IMR-90 (cell line): ENCODE measurements at regions not wholly inside any gene's neighbourhood (a gene's known extent, or its start where the extent isn't known, plus 50 kb on each side); places are given as distances from the start of the nearest gene placed in this dataset.

Experiments used
- ATAC-seq: fragments of 200-7000 bp; cut with Tn5 transposase; 2 replicates; pipeline ENCODE4 v1.9.1; 2020; ENCODE audit warnings: low read depth, mild to moderate bottlenecking, moderate library complexity
- BruUV-seq: library from RNA; stranded (reverse); fragments of 400-500 nt; replicated peaks from 2 replicates; lab custom pipeline; 2021; lab: Mats Ljungman, UMichigan
- CTCF ChIA-PET: fragments of 300-600 bp; formaldehyde crosslinking; extraction: SDS; loops from one replicate; lab custom pipeline; 2021; ENCODE audit warnings: antibody characterized with exemption; lab: Yijun Ruan, JAX
- POLR2A ChIA-PET: fragments of 300-600 bp; sonication (Branson Sonifier 250); formaldehyde crosslinking; loops from one replicate; lab custom pipeline; 2022; ENCODE audit warnings: antibody characterized with exemption; ENCODE audit not compliant: unreplicated experiment; lab: Charles Lee
- DNase-seq: peaks from one replicate; pipeline ENCODE4 v3.0.0; 2013
- H2AFZ ChIP-seq: replicated peaks from 2 replicates; pipeline ENCODE3; 2013; ENCODE audit warnings: low read length, mild to moderate bottlenecking; ENCODE audit not compliant: poor library complexity
- H2AK5ac ChIP-seq: 2 replicates; pipeline ENCODE4 v1.6.1; 2013; ENCODE audit warnings: low read depth, low read length, inconsistent platforms
- H2AK9ac ChIP-seq: replicated peaks from 2 replicates; pipeline ENCODE3; 2013; ENCODE audit warnings: mild to moderate bottlenecking, low read depth, low read length, moderate library complexity; ENCODE audit not compliant: poor library complexity
- H2BK120ac ChIP-seq: 2 replicates; pipeline ENCODE4 v1.6.1; 2013; ENCODE audit warnings: low read depth, low read length, inconsistent platforms
- H2BK15ac ChIP-seq: 3 replicates; pipeline ENCODE4 v1.6.1; 2013; ENCODE audit warnings: low read depth, low read length, inconsistent platforms
- H2BK20ac ChIP-seq: 2 replicates; pipeline ENCODE4 v1.6.1; 2013; ENCODE audit warnings: low read depth, mild to moderate bottlenecking, inconsistent platforms, low read length, moderate library complexity
- H2BK5ac ChIP-seq: 2 replicates; pipeline ENCODE4 v1.6.1; 2013; ENCODE audit warnings: mild to moderate bottlenecking, low read depth, low read length, inconsistent platforms; ENCODE audit not compliant: poor library complexity, severe bottlenecking
- H3K14ac ChIP-seq: replicated peaks from 2 replicates; pipeline ENCODE4 v1.6.1; 2013; ENCODE audit warnings: low read depth, low read length, inconsistent platforms
- H3K18ac ChIP-seq: 2 replicates; pipeline ENCODE4 v1.6.1; 2013; ENCODE audit warnings: low read depth, low read length, control low read depth
- H3K23ac ChIP-seq: 2 replicates; pipeline ENCODE4 v1.6.1; 2013; ENCODE audit warnings: low read depth, low read length, inconsistent platforms
- H3K27ac ChIP-seq: 2 replicates; pipeline ENCODE4 v1.5.1; 2013; ENCODE audit warnings: mild to moderate bottlenecking, control low read depth, low read length; ENCODE audit not compliant: insufficient read depth
- H3K27me3 ChIP-seq: 2 replicates; pipeline ENCODE4 v1.6.1; 2013; ENCODE audit warnings: low read length; ENCODE audit not compliant: control insufficient read depth, insufficient read depth
- H3K36me3 ChIP-seq: 2 replicates; pipeline ENCODE4 v1.6.1; 2013; ENCODE audit warnings: low read length, mixed read lengths; ENCODE audit not compliant: control insufficient read depth, insufficient read depth
- H3K4ac ChIP-seq: 2 replicates; pipeline ENCODE4 v1.6.1; 2013; ENCODE audit warnings: low read depth, low read length, inconsistent platforms
- H3K4me1 ChIP-seq: 2 replicates; pipeline ENCODE4 v1.6.1; 2013; ENCODE audit warnings: low read length, mixed read lengths; ENCODE audit not compliant: control insufficient read depth, insufficient read depth
- H3K4me2 ChIP-seq: 2 replicates; pipeline ENCODE4 v1.6.1; 2013; ENCODE audit warnings: low read depth, mild to moderate bottlenecking, control low read depth, low read length, moderate library complexity
- H3K4me3 ChIP-seq: 2 replicates; pipeline ENCODE4 v1.5.1; 2013; ENCODE audit warnings: low read depth, mild to moderate bottlenecking, control low read depth, low read length, moderate library complexity; ENCODE audit not compliant: insufficient read depth
- H3K56ac ChIP-seq: 2 replicates; pipeline ENCODE4 v1.6.1; 2013; ENCODE audit warnings: low read length, inconsistent platforms; ENCODE audit not compliant: insufficient read depth; ENCODE audit errors: extremely low read depth
- H3K79me1 ChIP-seq, 2 experiments: 2 replicates each; pipeline ENCODE4 v1.6.1; 2013; ENCODE audit warnings: low read length in 2 of 2, inconsistent platforms in 1 of 2, low read depth in 1 of 2
- H3K9ac ChIP-seq: 2 replicates; pipeline ENCODE4 v1.6.1; 2013; ENCODE audit warnings: low read depth, low read length, control low read depth
- H3K9me1 ChIP-seq: 2 replicates; pipeline ENCODE4 v1.6.1; 2013; ENCODE audit warnings: low read length, inconsistent platforms; ENCODE audit not compliant: insufficient read depth
- H3K9me3 ChIP-seq: 2 replicates; pipeline ENCODE4 v1.6.1; 2013; ENCODE audit warnings: low read length; ENCODE audit not compliant: control insufficient read depth, insufficient read depth
- H4K20me1 ChIP-seq: 2 replicates; pipeline ENCODE4 v1.6.1; 2013; ENCODE audit warnings: low read length, inconsistent platforms; ENCODE audit not compliant: insufficient read depth
- H4K5ac ChIP-seq: 2 replicates; pipeline ENCODE4 v1.6.1; 2013; ENCODE audit warnings: mild to moderate bottlenecking, low read depth, low read length, control low read depth
- H4K8ac ChIP-seq, 2 experiments: 2 replicates each; pipeline ENCODE4 v1.6.1; 2013; ENCODE audit warnings: low read depth in 2 of 2, low read length in 2 of 2, control low read depth in 1 of 2, inconsistent platforms in 1 of 2
- H4K91ac ChIP-seq: 2 replicates; pipeline ENCODE4 v1.6.1; 2013; ENCODE audit warnings: low read depth, low read length, inconsistent platforms; ENCODE audit not compliant: insufficient read depth
- BHLHE40 ChIP-seq: fragments of 150-350 bp; IDR thresholded peaks from 2 replicates; pipeline ENCODE4 v1.6.1; 2016; ENCODE audit warnings: mild to moderate bottlenecking, low read depth, low read length
- CEBPB ChIP-seq: IDR thresholded peaks from 2 replicates; pipeline ENCODE4 v1.6.1; 2012; ENCODE audit warnings: low read depth, low read length, improper control_type of control experiment
- CHD1 ChIP-seq: IDR thresholded peaks from 2 replicates; pipeline ENCODE4 v1.6.1; 2012; ENCODE audit warnings: low read depth, low read length, improper control_type of control experiment
- FOS ChIP-seq: fragments of 150-350 bp; IDR thresholded peaks from 2 replicates; pipeline ENCODE4 v1.6.1; 2016; ENCODE audit warnings: low read depth, low read length
- MAFK ChIP-seq: IDR thresholded peaks from 2 replicates; pipeline ENCODE4 v1.6.1; 2012; ENCODE audit warnings: low read depth, low read length, improper control_type of control experiment
- MAZ ChIP-seq: IDR thresholded peaks from 2 replicates; pipeline ENCODE4 v1.6.1; 2012; ENCODE audit warnings: low read depth, mild to moderate bottlenecking, low read length, improper control_type of control experiment, moderate library complexity, borderline replicate concordance
- MXI1 ChIP-seq: IDR thresholded peaks from 2 replicates; pipeline ENCODE4 v1.6.1; 2012; ENCODE audit warnings: low read depth, mild to moderate bottlenecking, low read length, moderate library complexity, borderline replicate concordance
- NFE2L2 ChIP-seq: fragments of 150-350 bp; IDR thresholded peaks from 2 replicates; pipeline ENCODE4 v1.6.1; 2016; ENCODE audit warnings: low read depth, mild to moderate bottlenecking, low read length
- POLR2A ChIP-seq: IDR thresholded peaks from 2 replicates; pipeline ENCODE4 v1.6.1; 2012; ENCODE audit warnings: mild to moderate bottlenecking, low read depth, low read length
- RAD21 ChIP-seq: IDR thresholded peaks from 2 replicates; pipeline ENCODE4 v1.6.1; 2012; ENCODE audit warnings: low read length, improper control_type of control experiment
- RCOR1 ChIP-seq: IDR thresholded peaks from 2 replicates; pipeline ENCODE4 v1.6.1; 2012; ENCODE audit warnings: mild to moderate bottlenecking, low read length, improper control_type of control experiment; ENCODE audit not compliant: insufficient replicate concordance
- RFX5 ChIP-seq: IDR thresholded peaks from 2 replicates; pipeline ENCODE4 v1.8.0; 2012; ENCODE audit warnings: low read depth, mild to moderate bottlenecking, low read length, moderate library complexity
- SMC3 ChIP-seq: fragments of 150-350 bp; IDR thresholded peaks from 2 replicates; pipeline ENCODE4 v1.6.1; 2016; ENCODE audit warnings: low read depth, mild to moderate bottlenecking, antibody characterized with exemption, low read length, moderate library complexity
- whole genome bisulfite sequencing, 2 experiments: methylation state at CpG; one replicate each; pipeline versions ENCODE4 v1.1.5 to v1.1.7; 2013; ENCODE audit warnings: missing lambda C conversion rate in 2 of 2; ENCODE audit not compliant: insufficient read length in 1 of 2; ENCODE audit errors: extremely low coverage in 2 of 2; 5-methylcytosine and 5-hydroxymethylcytosine counted together
- dilution Hi-C: fragments of 300-500 bp; cut with HindIII; formaldehyde crosslinking; loops from one replicate; pipeline ENCODE4 v1.14.3; 2018; ENCODE audit warnings: low sequenced_read_pairs; ENCODE audit not compliant: unreplicated experiment
- in situ Hi-C: fragments of 300-500 bp; cut with MboI; formaldehyde crosslinking; loops from 3 replicates; pipeline ENCODE4 v1.14.3; 2019; ENCODE audit warnings: low sequenced_read_pairs, inconsistent platforms, mixed read lengths
- intact Hi-C: fragments of 100-400 bp; cut with micrococcal nuclease; formaldehyde crosslinking; loops from 2 replicates; pipeline ENCODE4 v1.10.0; 2022
- TF ChIP-seq, protein P1 (sequence below): fragments of 150-350 bp; IDR thresholded peaks from 2 replicates; pipeline ENCODE4 v1.6.1; 2016; ENCODE audit warnings: low read depth, mild to moderate bottlenecking, low read length, moderate library complexity, borderline replicate concordance
- TF ChIP-seq, protein P2 (sequence below): conservative IDR thresholded peaks from 2 replicates; pipeline ENCODE4 v1.5.1; 2012; ENCODE audit warnings: mild to moderate bottlenecking, low read depth, low read length, improper control_type of control experiment
- TF ChIP-seq, protein P3 (sequence below): fragments of 150-350 bp; IDR thresholded peaks from 2 replicates; pipeline ENCODE4 v1.6.1; 2017; ENCODE audit warnings: mild to moderate bottlenecking, antibody characterized with exemption, low read length, low read depth

DNA sequence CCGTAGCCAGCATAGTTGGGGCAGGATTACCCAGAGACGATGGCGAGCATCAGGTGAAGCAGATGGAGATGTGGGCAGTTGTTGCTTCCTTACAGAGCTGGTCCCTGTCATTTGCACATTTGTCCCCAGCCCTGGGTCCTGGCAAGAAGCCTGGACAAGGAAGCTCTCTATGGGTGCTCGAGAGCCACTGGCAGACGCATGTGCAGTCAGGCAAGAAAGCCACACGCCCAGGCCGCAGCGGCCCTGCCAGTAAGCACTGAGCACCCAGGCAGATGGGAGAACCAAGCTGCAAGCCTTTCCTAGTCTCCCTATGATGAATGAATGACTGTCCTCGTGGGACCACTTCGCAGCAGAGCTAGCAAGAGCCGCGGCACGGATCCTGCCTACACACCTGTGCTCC is 182.8 kb downstream of the FOXO1 start:
- Histone ChIP-seq H2AFZ (no peak overlapping the region), H2BK15ac (no peak overlapping the region), H3K9ac (no peak overlapping the region), H3K79me1 (no peaks in the 10 kb centered on the region), H3K4me1 (no peaks in the 10 kb centered on the region), H3K56ac (no peak overlapping the region), H3K27ac (no peak overlapping the region), H2BK120ac (no peak overlapping the region), H3K36me3 (no peaks in the 10 kb centered on the region), H4K20me1 (no peaks in the 10 kb centered on the region), H3K4me2 (no peak overlapping the region), H3K18ac (no peak overlapping the region), H4K91ac (no peak overlapping the region), H2AK5ac (no peak overlapping the region), H3K23ac (no peak overlapping the region), H3K27me3 (peaks cover 2% of the 10 kb centered on the region; the same call in 1 of the 2 replicates), H3K14ac (no peak overlapping the region), H3K4me3 (no peak overlapping the region), H4K5ac (no peak overlapping the region), H3K4ac (no peak overlapping the region), H4K8ac (no peak overlapping the region), H3K9me3 (peaks cover 2% of the 10 kb centered on the region; the same call in 1 of the 2 replicates), H2AK9ac (no peak overlapping the region), H2BK5ac (no peak overlapping the region), H2BK20ac (no peak overlapping the region), H3K9me1 (no peaks in the 10 kb centered on the region)
- intact Hi-C loops, result no loop called here
- TF ChIP-seq CEBPB, result no peak
- TF ChIP-seq, protein P1, sequence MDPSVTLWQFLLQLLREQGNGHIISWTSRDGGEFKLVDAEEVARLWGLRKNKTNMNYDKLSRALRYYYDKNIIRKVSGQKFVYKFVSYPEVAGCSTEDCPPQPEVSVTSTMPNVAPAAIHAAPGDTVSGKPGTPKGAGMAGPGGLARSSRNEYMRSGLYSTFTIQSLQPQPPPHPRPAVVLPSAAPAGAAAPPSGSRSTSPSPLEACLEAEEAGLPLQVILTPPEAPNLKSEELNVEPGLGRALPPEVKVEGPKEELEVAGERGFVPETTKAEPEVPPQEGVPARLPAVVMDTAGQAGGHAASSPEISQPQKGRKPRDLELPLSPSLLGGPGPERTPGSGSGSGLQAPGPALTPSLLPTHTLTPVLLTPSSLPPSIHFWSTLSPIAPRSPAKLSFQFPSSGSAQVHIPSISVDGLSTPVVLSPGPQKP, result no peak
- no peak for TF ChIP-seq MXI1
- TF ChIP-seq SMC3, result no peak
- TF ChIP-seq BHLHE40, result no peak
- no peak for TF ChIP-seq MAFK
- no peak for TF ChIP-seq POLR2A
- no peak for TF ChIP-seq CHD1
- TF ChIP-seq NFE2L2, result no peak
- no peak for TF ChIP-seq RFX5
- TF ChIP-seq, protein P2, sequence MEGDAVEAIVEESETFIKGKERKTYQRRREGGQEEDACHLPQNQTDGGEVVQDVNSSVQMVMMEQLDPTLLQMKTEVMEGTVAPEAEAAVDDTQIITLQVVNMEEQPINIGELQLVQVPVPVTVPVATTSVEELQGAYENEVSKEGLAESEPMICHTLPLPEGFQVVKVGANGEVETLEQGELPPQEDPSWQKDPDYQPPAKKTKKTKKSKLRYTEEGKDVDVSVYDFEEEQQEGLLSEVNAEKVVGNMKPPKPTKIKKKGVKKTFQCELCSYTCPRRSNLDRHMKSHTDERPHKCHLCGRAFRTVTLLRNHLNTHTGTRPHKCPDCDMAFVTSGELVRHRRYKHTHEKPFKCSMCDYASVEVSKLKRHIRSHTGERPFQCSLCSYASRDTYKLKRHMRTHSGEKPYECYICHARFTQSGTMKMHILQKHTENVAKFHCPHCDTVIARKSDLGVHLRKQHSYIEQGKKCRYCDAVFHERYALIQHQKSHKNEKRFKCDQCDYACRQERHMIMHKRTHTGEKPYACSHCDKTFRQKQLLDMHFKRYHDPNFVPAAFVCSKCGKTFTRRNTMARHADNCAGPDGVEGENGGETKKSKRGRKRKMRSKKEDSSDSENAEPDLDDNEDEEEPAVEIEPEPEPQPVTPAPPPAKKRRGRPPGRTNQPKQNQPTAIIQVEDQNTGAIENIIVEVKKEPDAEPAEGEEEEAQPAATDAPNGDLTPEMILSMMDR, result no peak
- no peak for TF ChIP-seq RAD21
- TF ChIP-seq RCOR1, result no peak
- TF ChIP-seq FOS, result no peak
- TF ChIP-seq, protein P3, sequence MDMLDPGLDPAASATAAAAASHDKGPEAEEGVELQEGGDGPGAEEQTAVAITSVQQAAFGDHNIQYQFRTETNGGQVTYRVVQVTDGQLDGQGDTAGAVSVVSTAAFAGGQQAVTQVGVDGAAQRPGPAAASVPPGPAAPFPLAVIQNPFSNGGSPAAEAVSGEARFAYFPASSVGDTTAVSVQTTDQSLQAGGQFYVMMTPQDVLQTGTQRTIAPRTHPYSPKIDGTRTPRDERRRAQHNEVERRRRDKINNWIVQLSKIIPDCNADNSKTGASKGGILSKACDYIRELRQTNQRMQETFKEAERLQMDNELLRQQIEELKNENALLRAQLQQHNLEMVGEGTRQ, result no peak
- TF ChIP-seq MAZ, result no peak
- ATAC-seq (no peak), DNase-seq (no peak)
- in situ Hi-C loops, result no loop called here
- 100% methylated on average over 5 of the region's 13 CpGs; no CpG with 5 or more reads in 1 of the 2 experiments for WGBS, 2 experiments
- POLR2A ChIA-PET, result no interaction called here
- dilution Hi-C loops, result no loop called here
- CTCF ChIA-PET, result no interaction called here
- no TSS peak for BruUV-seq
